Fibroblast of lung (primary cell): ENCODE measurements at regions not wholly inside any gene's neighbourhood (a gene's known extent, or its start where the extent isn't known, plus 50 kb on each side); places are given as distances from the start of the nearest gene placed in this dataset.

Experiments used
- DNase-seq, 2 donors: peaks; one replicate each; pipeline versions ENCODE4 v3.0.0 to v3.0.0-alpha.2; 2010; ENCODE audit warnings: low read depth in 2 of 2
- H2AFZ ChIP-seq: 2 replicates; pipeline ENCODE4 v1.5.1; 2012; ENCODE audit warnings: low read length, control low read depth, inconsistent platforms
- H3K27ac ChIP-seq: 2 replicates; pipeline ENCODE4 v1.5.1; 2011; ENCODE audit warnings: low read length, control low read depth; ENCODE audit not compliant: insufficient read depth
- H3K27me3 ChIP-seq: 2 replicates; pipeline ENCODE4 v1.5.1; 2011; ENCODE audit warnings: mild to moderate bottlenecking, low read length; ENCODE audit not compliant: control insufficient read depth, insufficient read depth
- H3K36me3 ChIP-seq: 2 replicates; pipeline ENCODE4 v1.5.1; 2011; ENCODE audit warnings: low read length; ENCODE audit not compliant: control insufficient read depth, insufficient read depth
- H3K4me1 ChIP-seq: 2 replicates; pipeline ENCODE4 v1.5.1; 2011; ENCODE audit warnings: low read length; ENCODE audit not compliant: control insufficient read depth, insufficient read depth; ENCODE audit errors: extremely low read depth
- H3K4me2 ChIP-seq: 2 replicates; pipeline ENCODE4 v1.5.1; 2011; ENCODE audit warnings: low read length, control low read depth; ENCODE audit not compliant: insufficient read depth; ENCODE audit errors: extremely low read depth
- H3K4me3 ChIP-seq, 4 experiments: fragments of 200-600 bp in 1 of 4; sonication (generic) in 1 of 4; replicated peaks in 1 of 4; 2 replicates each; pipeline ENCODE4 v1.5.1; 2011 to 2016; ENCODE audit warnings: low read length in 4 of 4, low read depth in 3 of 4, mild to moderate bottlenecking in 3 of 4, control low read depth in 2 of 4, inconsistent platforms in 1 of 4, mixed read lengths in 1 of 4; ENCODE audit not compliant: insufficient read depth in 1 of 4; ENCODE audit errors: control extremely low read depth in 1 of 4
- H3K79me2 ChIP-seq: 2 replicates; pipeline ENCODE4 v1.5.1; 2012; ENCODE audit warnings: mild to moderate bottlenecking, low read length, inconsistent platforms; ENCODE audit not compliant: control insufficient read depth, insufficient read depth
- H3K9ac ChIP-seq: 2 replicates; pipeline ENCODE4 v1.5.1; 2011; ENCODE audit warnings: mild to moderate bottlenecking, low read length, control low read depth; ENCODE audit not compliant: insufficient read depth
- H3K9me3 ChIP-seq: 2 replicates; pipeline ENCODE4 v1.5.1; 2012; ENCODE audit warnings: low read depth, low read length; ENCODE audit not compliant: control insufficient read depth, insufficient read depth
- H4K20me1 ChIP-seq: 2 replicates; pipeline ENCODE4 v1.5.1; 2011; ENCODE audit warnings: low read length; ENCODE audit not compliant: control insufficient read depth, insufficient read depth; ENCODE audit errors: extremely low read depth
- EZH2 ChIP-seq: IDR thresholded peaks from 2 replicates; pipeline ENCODE4 v1.5.1; 2012; ENCODE audit warnings: low read length, control low read depth, mild to moderate bottlenecking; ENCODE audit errors: missing control alignments
- TF ChIP-seq, protein P1 (sequence below), 2 donors: IDR thresholded peaks in 1 of 2; conservative IDR thresholded peaks in 1 of 2; 1 replicate in 1 of 2; 2 replicates in 1 of 2; pipeline ENCODE4 v1.5.1; 2011 to 2012; ENCODE audit warnings: low read length in 2 of 2, control low read depth in 1 of 2, inconsistent platforms in 1 of 2, low read depth in 1 of 2, mild to moderate bottlenecking in 1 of 2

- Histone ChIP-seq H3K9me3 (no peaks in the 10 kb centered on the region), H3K27me3 (no peaks in the 10 kb centered on the region), H3K4me3 (no peak overlapping the region), H3K36me3 (no peaks in the 10 kb centered on the region), H3K79me2 (no peaks in the 10 kb centered on the region), H3K4me1 (no peaks in the 10 kb centered on the region), H3K9ac (no peak overlapping the region), H2AFZ (no peak overlapping the region), H4K20me1 (no peaks in the 10 kb centered on the region), H3K4me2 (no peak overlapping the region), H3K27ac (no peak overlapping the region)
- TF ChIP-seq EZH2 = no peak
- TF ChIP-seq, protein P1, sequence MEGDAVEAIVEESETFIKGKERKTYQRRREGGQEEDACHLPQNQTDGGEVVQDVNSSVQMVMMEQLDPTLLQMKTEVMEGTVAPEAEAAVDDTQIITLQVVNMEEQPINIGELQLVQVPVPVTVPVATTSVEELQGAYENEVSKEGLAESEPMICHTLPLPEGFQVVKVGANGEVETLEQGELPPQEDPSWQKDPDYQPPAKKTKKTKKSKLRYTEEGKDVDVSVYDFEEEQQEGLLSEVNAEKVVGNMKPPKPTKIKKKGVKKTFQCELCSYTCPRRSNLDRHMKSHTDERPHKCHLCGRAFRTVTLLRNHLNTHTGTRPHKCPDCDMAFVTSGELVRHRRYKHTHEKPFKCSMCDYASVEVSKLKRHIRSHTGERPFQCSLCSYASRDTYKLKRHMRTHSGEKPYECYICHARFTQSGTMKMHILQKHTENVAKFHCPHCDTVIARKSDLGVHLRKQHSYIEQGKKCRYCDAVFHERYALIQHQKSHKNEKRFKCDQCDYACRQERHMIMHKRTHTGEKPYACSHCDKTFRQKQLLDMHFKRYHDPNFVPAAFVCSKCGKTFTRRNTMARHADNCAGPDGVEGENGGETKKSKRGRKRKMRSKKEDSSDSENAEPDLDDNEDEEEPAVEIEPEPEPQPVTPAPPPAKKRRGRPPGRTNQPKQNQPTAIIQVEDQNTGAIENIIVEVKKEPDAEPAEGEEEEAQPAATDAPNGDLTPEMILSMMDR (conservative IDR thresholded peaks at IDR 0.05 in 1 of 2, IDR thresholded peaks at IDR 0.05 in 1 of 2; ENCODE audit: low read depth in 1 of 2, low read length in 2 of 2) = no peak
- no peak for DNase-seq
These were observed 1092.3 kb downstream of the AACS start for GRCh38 chr12:126157575-126157966.

DNA sequence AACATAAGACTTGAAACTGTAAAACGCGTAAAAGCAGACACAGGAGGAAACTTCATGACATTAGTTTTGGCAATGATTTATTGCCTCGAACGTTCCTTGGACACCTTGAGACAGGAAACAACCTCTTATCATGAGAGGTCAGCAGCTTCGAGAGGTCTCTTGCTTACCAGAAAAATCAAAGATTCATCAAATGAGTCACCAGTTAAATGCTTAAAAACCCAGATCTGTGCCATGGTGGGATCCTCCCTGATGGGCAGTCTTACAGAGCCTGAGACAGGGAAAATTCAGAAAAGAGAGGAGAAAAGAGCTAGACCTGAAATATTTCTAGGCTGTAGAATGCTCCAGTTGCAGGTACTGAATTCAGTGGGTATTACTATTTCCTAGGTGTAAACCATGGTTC lies 1093.9 kb downstream of the AACS start:
- Histone ChIP-seq H3K27me3 (no peaks in the 10 kb centered on the region), H3K9ac (no peak overlapping the region), H2AFZ (no peak overlapping the region), H3K4me1 (no peaks in the 10 kb centered on the region), H3K79me2 (no peaks in the 10 kb centered on the region), H3K4me2 (no peak overlapping the region), H3K9me3 (no peaks in the 10 kb centered on the region), H3K36me3 (no peaks in the 10 kb centered on the region), H3K27ac (no peak overlapping the region), H3K4me3 (no peak overlapping the region), H4K20me1 (no peaks in the 10 kb centered on the region)
- DNase-seq = no peak
- no peak for TF ChIP-seq EZH2
- TF ChIP-seq, protein P1 (conservative IDR thresholded peaks at IDR 0.05 in 1 of 2, IDR thresholded peaks at IDR 0.05 in 1 of 2; ENCODE audit: low read depth in 1 of 2, low read length in 2 of 2) = no peak

- H4K20me1 ChIP-seq = no peaks in the 10 kb centered on the region
- no peaks in the 10 kb centered on the region for H3K79me2 ChIP-seq
- H3K27ac ChIP-seq = no peak overlapping the region
- H3K4me3 ChIP-seq = no peak overlapping the region
- H2AFZ ChIP-seq = no peak overlapping the region
- H3K27me3 ChIP-seq = no peaks in the 10 kb centered on the region
- no peak for DNase-seq
- no peaks in the 10 kb centered on the region for H3K36me3 ChIP-seq
- no peaks in the 10 kb centered on the region for H3K9me3 ChIP-seq
- TF ChIP-seq EZH2 = no peak
- TF ChIP-seq, protein P1 (conservative IDR thresholded peaks at IDR 0.05 in 1 of 2, IDR thresholded peaks at IDR 0.05 in 1 of 2; ENCODE audit: low read depth in 1 of 2, low read length in 2 of 2) = no peak
- H3K4me1 ChIP-seq = no peaks in the 10 kb centered on the region
- no peak overlapping the region for H3K9ac ChIP-seq
- H3K4me2 ChIP-seq = no peak overlapping the region
These were observed 1095.7 kb downstream of the AACS start for GRCh38 chr12:126160912-126161311.
